ENCODE measurements at regions not wholly inside any gene's neighbourhood (a gene's known extent, or its start where the extent isn't known, plus 50 kb on each side); places are given as distances from the start of the nearest gene placed in this dataset.
A peak's percentile ranks its signal among the peaks of the same experiment; 100 is the strongest.
"Not testable (repeated sequence)": the region's sequence is repeated elsewhere in the genome, so short reads cannot be mapped to it uniquely, and the experiment has no call there.

DNA sequence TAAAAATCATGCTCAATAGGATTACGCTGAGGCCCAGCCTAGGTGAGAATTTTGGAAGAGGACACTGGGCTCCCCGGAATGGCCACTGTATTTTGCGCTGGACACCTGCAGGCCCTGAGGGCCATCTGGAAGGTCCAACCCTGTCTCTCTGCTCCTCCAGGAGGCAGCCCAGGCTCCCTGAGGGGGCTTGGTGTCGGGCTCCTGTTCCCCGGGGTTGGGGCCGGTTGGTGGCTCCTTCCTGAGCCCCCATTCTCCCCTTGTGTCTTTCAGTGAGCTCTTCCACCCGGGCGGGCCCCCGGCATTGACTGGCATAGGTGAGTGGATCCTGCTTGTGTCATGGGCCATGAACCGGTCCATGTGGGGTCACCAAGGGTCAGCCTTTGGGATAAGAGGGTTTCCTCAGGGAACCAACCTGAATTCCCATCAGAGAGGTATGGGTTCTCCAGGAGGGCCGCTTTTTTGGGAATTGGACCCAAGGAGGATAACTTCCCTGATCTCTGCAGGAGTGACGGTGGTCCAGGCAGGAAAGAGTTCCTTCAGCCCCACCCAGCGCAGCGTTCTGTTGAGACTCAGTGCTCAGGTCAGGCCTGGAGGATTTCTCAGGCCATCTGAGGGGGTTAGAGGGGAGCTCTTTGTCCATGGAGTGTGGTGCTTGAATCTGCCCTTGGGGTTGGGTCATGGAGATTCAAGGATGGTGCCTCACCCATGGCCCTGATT, 187.8 kb downstream of the UBE3A start:
- DNase-seq = no peak

GRCh38 chr15:25251700-25252390, 187.0 kb downstream of the UBE3A start:
- DNase-seq = no peak

GRCh38 chr15:25253048-25253973, 185.5 kb downstream of the UBE3A start:
- DNase-seq = not testable (repeated sequence)

- DNase-seq = peak in 1 of 2 experiments; percentile 4
Observed at GRCh38 chr15:25268166-25268565, 170.7 kb downstream of the UBE3A start.
